ENCODE measurements at regions not wholly inside any gene's neighbourhood (a gene's known extent, or its start where the extent isn't known, plus 50 kb on each side); places are given as distances from the start of the nearest gene placed in this dataset.

- TF ChIP-seq ZBTB40 (IDR thresholded peaks at IDR 0.05) (peak; percentile 85), ZBTB40 (CRISPR knock-in tag; IDR thresholded peaks at IDR 0.05) (no peak), JUND (IDR thresholded peaks at IDR 0.05; ENCODE audit: borderline replicate concordance, low read depth, low read length) (no peak), JUND (tag; IDR thresholded peaks at IDR 0.05; ENCODE audit: borderline replicate concordance, low read depth, low read length) (peak; percentile 34; the same call in 1 of the 3 replicates), CREM (IDR thresholded peaks at IDR 0.05; ENCODE audit: low read depth) (peak; percentile 43), HNRNPLL (IDR thresholded peaks at IDR 0.05; ENCODE audit: low read depth, low read length, poor library complexity, severe bottlenecking) (peak; percentile 90), TAF1 (IDR thresholded peaks at IDR 0.05; ENCODE audit: control insufficient read depth, extremely low read depth, insufficient read depth, low read length, severe bottlenecking) (peak; percentile 41), EHMT2 (IDR thresholded peaks at IDR 0.05) (peak; percentile 40; the same call in 1 of the 2 replicates)
Observed at GRCh38 chr21:9767592-9768375, 753.6 kb upstream of the TPTE start (continued).
